ENCODE measurements at regions not wholly inside any gene's neighbourhood (a gene's known extent, or its start where the extent isn't known, plus 50 kb on each side); places are given as distances from the start of the nearest gene placed in this dataset.

GRCh38 chr11:116107229-116107628, 603.0 kb upstream of the CADM1 start:
- no peak for DNase-seq

- no peak for DNase-seq
Measured at GRCh38 chr11:116104498-116105174, 600.4 kb upstream of the CADM1 start.

GRCh38 chr11:116101902-116102301, 597.7 kb upstream of the CADM1 start:
- DNase-seq = no peak

- DNase-seq = no peak
Measured at GRCh38 chr11:116100016-116100415, 595.8 kb upstream of the CADM1 start.

GRCh38 chr11:116099541-116099940, 595.3 kb upstream of the CADM1 start:
- DNase-seq = no peak

DNA sequence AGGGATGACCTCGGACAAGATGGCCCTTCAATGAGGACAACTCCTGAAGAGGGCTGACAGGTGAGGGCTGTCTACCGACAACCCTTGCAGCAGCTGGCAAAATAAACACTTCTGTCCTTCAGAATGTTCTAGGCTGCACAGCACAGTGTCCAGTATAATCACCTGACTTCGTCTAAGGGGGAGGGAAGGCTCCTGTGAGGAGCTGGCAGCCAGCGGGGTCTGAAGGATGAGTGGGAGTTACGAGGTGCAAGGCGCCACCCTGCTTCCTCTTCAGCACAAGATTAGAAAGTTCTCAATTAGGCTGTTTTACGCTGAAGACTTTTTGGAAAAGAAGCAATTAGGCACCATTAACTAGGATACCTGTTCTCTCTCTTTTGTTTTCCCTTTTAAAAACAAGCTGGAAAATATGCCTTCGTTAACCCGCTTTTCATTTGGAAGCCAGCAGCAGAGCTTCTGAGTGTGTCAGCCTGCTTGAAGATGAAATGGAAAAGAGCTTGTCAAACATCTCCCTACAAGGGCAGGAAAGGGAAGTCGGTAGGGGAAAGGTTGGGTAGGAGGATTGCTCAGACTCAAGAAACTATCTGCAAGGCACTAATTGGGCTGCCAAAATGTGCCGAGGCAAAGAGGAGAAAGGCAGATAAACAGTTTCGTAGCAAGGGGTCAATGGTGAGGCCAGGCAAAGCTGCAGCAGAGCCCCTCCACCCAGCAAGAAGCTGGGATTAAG, 592.2 kb upstream of the CADM1 start:
- DNase-seq = no peak

DNA sequence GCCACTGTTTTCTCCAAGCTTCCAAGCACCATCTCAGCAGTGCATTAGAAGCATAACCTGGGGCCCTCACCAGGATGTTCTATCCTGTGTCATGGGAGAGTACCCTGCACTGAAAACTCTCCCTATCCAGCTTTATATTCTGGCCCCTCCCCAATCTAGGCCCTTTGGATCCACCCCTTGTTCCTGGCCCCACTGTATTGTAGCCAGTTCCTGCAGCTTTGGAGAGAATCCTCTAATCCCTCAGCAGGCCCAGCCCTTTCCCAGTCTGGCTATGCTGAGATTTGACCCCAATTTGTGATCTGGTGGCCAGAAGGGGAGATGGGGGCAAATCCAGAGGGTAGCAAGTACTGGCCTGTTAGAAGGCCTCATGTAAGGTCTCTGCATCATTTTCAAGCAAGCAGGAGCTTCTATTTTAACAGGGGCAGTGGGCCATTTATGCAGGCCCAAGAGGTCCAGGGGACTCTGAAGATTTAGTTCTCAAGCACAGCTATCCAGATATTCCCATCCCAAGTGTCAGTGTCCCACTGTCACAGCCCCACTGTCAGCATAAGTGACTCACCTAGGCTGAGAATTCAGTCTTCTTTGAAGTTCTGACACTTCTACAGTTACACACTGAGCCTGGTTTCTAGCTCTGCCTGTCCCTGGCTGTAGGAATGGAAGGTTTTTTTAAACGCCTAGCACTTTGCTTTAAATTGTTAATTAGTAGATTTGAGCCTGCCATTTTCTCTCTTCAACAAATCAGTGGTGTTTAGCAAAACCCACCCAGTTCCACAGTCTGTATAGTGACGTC, 589.5 kb upstream of the CADM1 start:
- DNase-seq = no peak

- no peak for DNase-seq
Measured at GRCh38 chr11:116093065-116093464, 588.9 kb upstream of the CADM1 start.

DNA sequence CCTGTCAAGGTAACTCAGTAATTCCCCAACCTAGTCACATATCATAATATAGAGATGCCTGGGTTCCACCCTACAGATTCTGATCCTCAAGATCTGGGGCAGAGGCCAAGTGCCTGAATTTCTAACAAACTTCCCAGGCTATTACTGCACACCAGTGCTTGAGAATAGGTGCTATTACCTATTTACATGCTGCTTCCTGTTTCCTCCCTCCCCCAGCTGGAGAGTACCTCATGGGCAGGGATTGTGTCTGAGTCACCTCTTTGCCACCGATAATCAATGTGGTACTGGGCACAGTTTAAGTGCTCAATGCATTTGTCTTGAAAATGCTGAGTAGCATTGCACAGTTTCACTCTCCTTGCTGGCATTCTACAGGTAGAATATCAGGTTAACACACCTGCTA, 582.2 kb upstream of the CADM1 start:
- no peak for DNase-seq

GRCh38 chr11:116085031-116085635, 580.9 kb upstream of the CADM1 start:
- no peak for DNase-seq

DNA sequence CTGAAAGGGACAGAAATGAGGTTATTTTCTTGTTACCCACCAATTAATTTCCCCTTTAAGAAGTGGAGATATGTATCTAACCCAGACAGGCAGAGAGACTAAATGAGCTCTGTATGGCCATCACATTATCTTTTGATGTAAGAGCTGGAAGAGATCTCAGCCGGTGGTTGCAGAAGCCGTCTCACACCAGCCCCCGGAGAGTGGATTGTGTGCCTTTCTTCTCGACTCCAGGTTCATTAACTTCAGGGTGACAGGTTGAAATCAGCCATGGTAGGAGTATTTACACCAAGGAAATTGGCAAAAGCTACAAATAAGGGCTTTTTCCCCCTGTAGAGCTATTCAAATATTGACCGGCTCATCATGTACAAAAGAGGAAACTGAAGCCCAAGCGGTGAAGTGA, 580.3 kb upstream of the CADM1 start:
- no peak for DNase-seq

DNA sequence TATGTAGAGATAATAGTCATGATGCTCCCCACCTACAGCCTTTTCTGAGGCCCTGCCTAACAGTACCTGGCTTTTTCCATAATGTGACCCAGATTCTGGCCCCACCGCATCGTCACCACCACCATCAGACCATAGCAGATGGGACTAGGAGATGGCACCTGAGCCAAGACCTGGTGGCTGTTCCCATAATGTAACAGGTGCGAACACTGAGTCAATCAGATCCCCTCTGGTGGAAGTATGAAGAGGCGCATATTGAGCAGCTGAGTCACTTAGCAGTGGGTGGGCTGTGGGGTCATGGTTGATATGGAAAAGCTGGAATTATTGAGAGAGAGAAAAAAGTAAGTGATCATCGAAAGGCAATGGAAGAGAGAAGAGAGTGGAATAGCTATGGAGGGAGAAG, 578.0 kb upstream of the CADM1 start:
- DNase-seq = no peak

- no peak for DNase-seq
Measured at GRCh38 chr11:116079580-116079979, 575.4 kb upstream of the CADM1 start.

- DNase-seq = peak; percentile 32 to 62 (median 56)
Measured at GRCh38 chr11:116078101-116078591, 573.9 kb upstream of the CADM1 start.

- no peak for DNase-seq
Measured at GRCh38 chr11:116077092-116077491, 572.9 kb upstream of the CADM1 start.

- DNase-seq = peak; percentile 5 to 50 (median 40)
Measured at GRCh38 chr11:116073854-116074837, 569.9 kb upstream of the CADM1 start.

DNA sequence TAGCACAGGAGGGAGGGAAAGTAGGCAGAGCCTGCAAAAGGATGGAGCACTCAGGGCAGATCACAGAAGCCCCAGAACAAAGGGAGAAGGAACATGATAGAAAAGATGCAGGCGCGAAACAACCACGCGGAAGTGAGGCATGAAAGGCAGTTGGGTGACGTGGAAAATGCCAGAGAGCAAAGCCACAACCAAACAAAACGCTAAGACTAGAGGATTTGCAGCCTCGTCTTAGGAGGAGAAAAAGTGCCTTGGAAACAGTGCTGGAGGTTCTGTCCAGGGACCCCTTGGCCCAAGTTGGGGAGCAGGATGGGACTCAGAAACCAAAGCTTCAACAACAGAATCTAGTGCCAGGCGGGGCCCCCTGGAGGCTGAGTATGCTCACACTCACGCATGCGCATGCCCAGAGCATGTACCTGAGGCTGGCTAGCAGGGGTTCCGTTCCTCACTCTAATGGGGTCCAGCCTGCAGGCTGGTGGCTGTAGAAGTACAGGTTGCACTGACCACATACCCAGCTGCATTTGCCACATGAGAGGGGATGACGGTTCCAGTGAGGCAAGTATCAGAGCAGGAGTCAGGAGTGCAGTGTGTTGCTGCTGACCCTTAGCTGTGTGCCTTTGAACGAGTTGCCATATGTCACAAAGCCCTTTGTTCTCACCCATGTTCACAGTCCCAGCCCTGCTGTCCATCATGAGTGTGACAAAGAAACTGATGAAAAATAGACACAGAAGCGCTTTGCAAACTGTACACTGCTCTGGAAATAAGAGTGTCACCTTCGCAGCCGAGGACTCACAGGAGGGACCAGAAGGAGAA, 568.6 kb upstream of the CADM1 start:
- peak in 2 of 4 experiments; percentile 25 to 38 for DNase-seq

GRCh38 chr11:116072133-116072532, 567.9 kb upstream of the CADM1 start:
- DNase-seq = no peak

DNA sequence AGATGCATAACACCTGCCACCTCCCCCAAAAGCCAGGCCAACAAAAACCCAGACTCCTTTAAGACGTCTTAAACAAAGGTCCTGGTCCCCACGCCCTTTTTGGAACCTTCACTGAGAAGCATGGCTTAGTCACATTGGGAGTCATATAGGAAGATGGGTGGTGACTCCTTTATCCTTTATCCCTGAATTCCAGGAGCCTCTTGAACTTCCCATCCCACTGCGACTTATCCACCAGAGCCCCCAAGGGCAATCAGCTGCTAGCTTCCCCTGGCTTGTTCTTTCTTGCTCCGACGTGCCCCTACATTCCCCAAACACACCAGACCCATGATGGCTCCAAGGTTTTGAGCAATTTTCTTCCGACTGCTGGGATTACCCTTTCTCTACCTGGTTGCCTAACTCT, 567.0 kb upstream of the CADM1 start:
- no peak for DNase-seq

GRCh38 chr11:116070520-116070919, 566.3 kb upstream of the CADM1 start:
- no peak for DNase-seq

GRCh38 chr11:116066777-116067176, 562.6 kb upstream of the CADM1 start:
- no peak for DNase-seq

Data from suppressor macrophage (primary cell).